Lung (tissue), 11 donors: ENCODE measurements at regions not wholly inside any gene's neighbourhood (a gene's known extent, or its start where the extent isn't known, plus 50 kb on each side); places are given as distances from the start of the nearest gene placed in this dataset.

Experiments used
- ATAC-seq: fragments of 200-7000 bp; cut with Tn5 transposase; one replicate; pipeline ENCODE4 v1.9.1; 2020; ENCODE audit warnings: moderate number of reproducible peaks; ENCODE audit not compliant: insufficient read depth, low FRiP score
- DNase-seq, 3 donors: peaks; one replicate each; pipeline ENCODE4 v3.0.0-alpha.2; 2013 to 2017
- H3K27ac ChIP-seq, 2 donors: one replicate each; pipeline ENCODE4 v1.5.1; 2013; ENCODE audit warnings: mild to moderate bottlenecking in 2 of 2, moderate library complexity in 2 of 2, control low read depth in 1 of 2, inconsistent platforms in 1 of 2, low read depth in 1 of 2, low read length in 1 of 2
- H3K27me3 ChIP-seq, 3 donors: one replicate each; pipeline ENCODE4 v1.5.1; 2013; ENCODE audit warnings: low read length in 2 of 3; ENCODE audit not compliant: control insufficient read depth in 3 of 3, insufficient read depth in 3 of 3
- H3K36me3 ChIP-seq, 4 donors: one replicate each; pipeline ENCODE4 v1.5.1; 2013; ENCODE audit warnings: low read length in 4 of 4, mild to moderate bottlenecking in 1 of 4, moderate library complexity in 1 of 4; ENCODE audit not compliant: control insufficient read depth in 4 of 4, insufficient read depth in 4 of 4
- H3K4me1 ChIP-seq, 5 donors: one replicate each; pipeline ENCODE4 v1.5.1; 2013; ENCODE audit warnings: low read length in 5 of 5, mild to moderate bottlenecking in 2 of 5, moderate library complexity in 1 of 5; ENCODE audit not compliant: control insufficient read depth in 5 of 5, insufficient read depth in 5 of 5
- H3K4me3 ChIP-seq: one replicate; pipeline ENCODE4 v1.5.1; 2013; ENCODE audit warnings: mild to moderate bottlenecking, control low read depth, moderate library complexity
- H3K9ac ChIP-seq, 2 donors: one replicate each; pipeline ENCODE4 v1.5.1; 2013; ENCODE audit warnings: low read length in 2 of 2, control low read depth in 1 of 2; ENCODE audit not compliant: insufficient read depth in 1 of 2
- H3K9me3 ChIP-seq, 4 donors: one replicate each; pipeline ENCODE4 v1.5.1; 2013; ENCODE audit warnings: low read length in 3 of 4, mild to moderate bottlenecking in 1 of 4, moderate library complexity in 1 of 4; ENCODE audit not compliant: control insufficient read depth in 4 of 4, insufficient read depth in 3 of 4
- CTCF ChIP-seq: IDR thresholded peaks from 2 replicates; pipeline ENCODE4 v1.5.1; 2012; ENCODE audit warnings: mild to moderate bottlenecking; ENCODE audit errors: control extremely low read depth, extremely low read depth
- WGBS, 2 donors: extraction: QIAGEN DNeasy Blood & Tissue Kit; methylation state at CpG; one replicate each; pipeline ENCODE4 v1.1.7; 2013; 5-methylcytosine and 5-hydroxymethylcytosine counted together
- donor health status: control.
- donor health status: control.
- donor health status: Bipolar disorder and iron deficiency.
- donor health status: healthy.
- donor health status: DM: yes; HTN: yes; CAD: no.

GRCh38 chr16:86165479-86165878 is 266.5 kb downstream of the IRF8 start:
- TF ChIP-seq CTCF, result no peak
- H3K9me3 ChIP-seq, result peaks cover 0 to 13% (median 7%) of the 10 kb centered on the region in 4 donors
- H3K36me3 ChIP-seq, result no peaks in the 10 kb centered on the region
- no peak overlapping the region for H3K27ac ChIP-seq
- no peaks in the 10 kb centered on the region for H3K27me3 ChIP-seq
- H3K4me3 ChIP-seq, result no peak overlapping the region
- no peaks in the 10 kb centered on the region for H3K4me1 ChIP-seq
- H3K9ac ChIP-seq, result no peak overlapping the region
- DNase-seq (no peak), ATAC-seq (no peak)
- 70 to 92% methylated on average over 2 of the region's 2 CpGs for WGBS, 2 donors

GRCh38 chr16:86166414-86166813 is 267.5 kb downstream of the IRF8 start:
- no peaks in the 10 kb centered on the region for H3K27me3 ChIP-seq
- no peak for ATAC-seq
- no peak for DNase-seq
- no peak overlapping the region for H3K9ac ChIP-seq
- no peaks in the 10 kb centered on the region for H3K4me1 ChIP-seq
- H3K4me3 ChIP-seq, result no peak overlapping the region
- H3K9me3 ChIP-seq, result peaks cover 0 to 13% (median 7%) of the 10 kb centered on the region in 4 donors
- no peak for TF ChIP-seq CTCF
- no peak overlapping the region for H3K27ac ChIP-seq
- no peaks in the 10 kb centered on the region for H3K36me3 ChIP-seq

- Histone ChIP-seq H3K27ac (no peak overlapping the region), H3K4me1 (no peaks in the 10 kb centered on the region), H3K9ac (no peak overlapping the region), H3K36me3 (no peaks in the 10 kb centered on the region), H3K27me3 (peaks cover 0 to under 1% (median 0%) of the 10 kb centered on the region in 3 donors), H3K4me3 (no peak overlapping the region), H3K9me3 (peaks cover 0 to 13% (median 7%) of the 10 kb centered on the region in 4 donors)
- WGBS, 2 donors, result 83 to 84% methylated on average over 7 of the region's 7 CpGs
- no peak for DNase-seq
- TF ChIP-seq CTCF, result no peak
- no peak for ATAC-seq
These were observed 268.1 kb downstream of the IRF8 start for GRCh38 chr16:86167061-86167460.

GRCh38 chr16:86170720-86171119 is 271.8 kb downstream of the IRF8 start:
- Histone ChIP-seq H3K27ac (no peak overlapping the region), H3K4me1 (no peaks in the 10 kb centered on the region), H3K9ac (no peak overlapping the region), H3K9me3 (peaks cover 0 to 8% (median 2%) of the 10 kb centered on the region in 4 donors), H3K36me3 (no peaks in the 10 kb centered on the region), H3K27me3 (peaks cover 0 to 7% (median 0%) of the 10 kb centered on the region in 3 donors), H3K4me3 (no peak overlapping the region)
- no peak for ATAC-seq
- no peak for DNase-seq
- WGBS, 2 donors, result 89 to 91% methylated on average over 5 of the region's 5 CpGs
- TF ChIP-seq CTCF, result no peak
